Astrocyte (in vitro differentiated cells and primary cell): ENCODE measurements at regions not wholly inside any gene's neighbourhood (a gene's known extent, or its start where the extent isn't known, plus 50 kb on each side); places are given as distances from the start of the nearest gene placed in this dataset.

Experiments
- EZH2 ChIP-seq: IDR thresholded peaks from 2 replicates; pipeline ENCODE4 v1.6.1; 2012; ENCODE audit warnings: mild to moderate bottlenecking, low read length, inconsistent platforms; ENCODE audit not compliant: insufficient read depth
- TF ChIP-seq, protein P1 (sequence below): IDR thresholded peaks from 2 replicates; pipeline ENCODE4 v1.5.1; 2011; ENCODE audit warnings: low read depth, mild to moderate bottlenecking, inconsistent platforms, low read length, moderate library complexity; ENCODE audit not compliant: insufficient read depth

DNA sequence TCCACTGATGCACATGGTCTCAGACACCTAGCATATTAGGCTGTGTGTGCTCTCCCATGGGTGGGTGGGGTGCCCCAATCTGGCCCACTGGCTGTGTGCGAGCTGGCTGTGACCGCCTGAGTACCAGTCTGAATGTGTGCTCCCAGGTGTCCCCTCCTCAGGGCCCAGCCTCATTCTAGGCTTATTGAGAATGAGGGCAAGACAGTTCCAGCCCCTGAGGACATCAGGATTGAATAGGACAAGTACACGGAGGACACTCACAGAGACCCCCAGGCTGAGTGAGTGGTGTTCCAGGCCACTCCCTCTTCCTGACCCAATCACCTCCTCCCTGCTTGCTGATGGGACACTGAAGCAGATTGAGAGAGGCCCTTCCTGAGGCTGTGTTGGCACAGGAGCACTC lies 116.1 kb upstream of the RAB6C start:
- TF ChIP-seq, protein P1, sequence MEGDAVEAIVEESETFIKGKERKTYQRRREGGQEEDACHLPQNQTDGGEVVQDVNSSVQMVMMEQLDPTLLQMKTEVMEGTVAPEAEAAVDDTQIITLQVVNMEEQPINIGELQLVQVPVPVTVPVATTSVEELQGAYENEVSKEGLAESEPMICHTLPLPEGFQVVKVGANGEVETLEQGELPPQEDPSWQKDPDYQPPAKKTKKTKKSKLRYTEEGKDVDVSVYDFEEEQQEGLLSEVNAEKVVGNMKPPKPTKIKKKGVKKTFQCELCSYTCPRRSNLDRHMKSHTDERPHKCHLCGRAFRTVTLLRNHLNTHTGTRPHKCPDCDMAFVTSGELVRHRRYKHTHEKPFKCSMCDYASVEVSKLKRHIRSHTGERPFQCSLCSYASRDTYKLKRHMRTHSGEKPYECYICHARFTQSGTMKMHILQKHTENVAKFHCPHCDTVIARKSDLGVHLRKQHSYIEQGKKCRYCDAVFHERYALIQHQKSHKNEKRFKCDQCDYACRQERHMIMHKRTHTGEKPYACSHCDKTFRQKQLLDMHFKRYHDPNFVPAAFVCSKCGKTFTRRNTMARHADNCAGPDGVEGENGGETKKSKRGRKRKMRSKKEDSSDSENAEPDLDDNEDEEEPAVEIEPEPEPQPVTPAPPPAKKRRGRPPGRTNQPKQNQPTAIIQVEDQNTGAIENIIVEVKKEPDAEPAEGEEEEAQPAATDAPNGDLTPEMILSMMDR, result no peak
- no peak for TF ChIP-seq EZH2
